NB4 (cell line): ENCODE measurements at regions not wholly inside any gene's neighbourhood (a gene's known extent, or its start where the extent isn't known, plus 50 kb on each side); places are given as distances from the start of the nearest gene placed in this dataset.
A peak's percentile ranks its signal among the peaks of the same experiment; 100 is the strongest.

Experiments
- DNase-seq: peaks from one replicate; pipeline ENCODE4 v3.0.0; 2010; ENCODE audit warnings: low read depth
- H3K4me3 ChIP-seq: one replicate; pipeline ENCODE4 v1.5.1; 2011; ENCODE audit warnings: mild to moderate bottlenecking, low read depth, low read length, moderate library complexity
- CTCF ChIP-seq: IDR thresholded peaks from one replicate; pipeline ENCODE4 v1.5.1; 2012; ENCODE audit warnings: low read depth, low read length
- MAX ChIP-seq: IDR thresholded peaks from 2 replicates; pipeline ENCODE4 v1.6.1; 2011; ENCODE audit warnings: low read depth, low read length
- MYC ChIP-seq: IDR thresholded peaks from 2 replicates; pipeline ENCODE4 v1.6.1; 2011; ENCODE audit warnings: low read depth, low read length
- POLR2A ChIP-seq: IDR thresholded peaks from 2 replicates; pipeline ENCODE4 v1.6.1; 2011; ENCODE audit warnings: mild to moderate bottlenecking; ENCODE audit not compliant: insufficient read length; ENCODE audit errors: extremely low read depth

GRCh38 chr16:50901062-50901461 lies 159.2 kb downstream of the CYLD start:
- no peak overlapping the region for H3K4me3 ChIP-seq
- TF ChIP-seq POLR2A = no peak
- TF ChIP-seq CTCF = no peak
- peak; percentile 68 for DNase-seq

GRCh38 chr16:50900391-50900942 lies 158.6 kb downstream of the CYLD start:
- no peak overlapping the region for H3K4me3 ChIP-seq
- DNase-seq = no peak
- TF ChIP-seq POLR2A (no peak), CTCF (no peak), MYC (no peak), MAX (no peak)

- no peak for TF ChIP-seq CTCF
- no peak for TF ChIP-seq MYC
- no peak overlapping the region for H3K4me3 ChIP-seq
- DNase-seq = no peak
Measured at GRCh38 chr16:50899951-50900350, 158.1 kb downstream of the CYLD start.

- TF ChIP-seq MAX (no peak), MYC (no peak), POLR2A (no peak), CTCF (no peak)
- no peak overlapping the region for H3K4me3 ChIP-seq
- no peak for DNase-seq
Measured at GRCh38 chr16:50889746-50890145, 147.9 kb downstream of the CYLD start.

GRCh38 chr16:50889276-50889675 lies 147.4 kb downstream of the CYLD start:
- TF ChIP-seq CTCF = no peak
- no peak for TF ChIP-seq POLR2A
- TF ChIP-seq MYC = no peak
- no peak for TF ChIP-seq MAX
- no peak overlapping the region for H3K4me3 ChIP-seq
- no peak for DNase-seq

GRCh38 chr16:50888486-50889261 lies 146.8 kb downstream of the CYLD start:
- no peak overlapping the region for H3K4me3 ChIP-seq
- TF ChIP-seq POLR2A = no peak
- TF ChIP-seq MAX = no peak
- TF ChIP-seq MYC = no peak
- no peak for TF ChIP-seq CTCF
- DNase-seq = no peak
